ENCODE measurements at regions not wholly inside any gene's neighbourhood (a gene's known extent, or its start where the extent isn't known, plus 50 kb on each side); places are given as distances from the start of the nearest gene placed in this dataset.
A peak's percentile ranks its signal among the peaks of the same experiment; 100 is the strongest.
"Not testable (repeated sequence)": the region's sequence is repeated elsewhere in the genome, so short reads cannot be mapped to it uniquely, and the experiment has no call there.

DNA sequence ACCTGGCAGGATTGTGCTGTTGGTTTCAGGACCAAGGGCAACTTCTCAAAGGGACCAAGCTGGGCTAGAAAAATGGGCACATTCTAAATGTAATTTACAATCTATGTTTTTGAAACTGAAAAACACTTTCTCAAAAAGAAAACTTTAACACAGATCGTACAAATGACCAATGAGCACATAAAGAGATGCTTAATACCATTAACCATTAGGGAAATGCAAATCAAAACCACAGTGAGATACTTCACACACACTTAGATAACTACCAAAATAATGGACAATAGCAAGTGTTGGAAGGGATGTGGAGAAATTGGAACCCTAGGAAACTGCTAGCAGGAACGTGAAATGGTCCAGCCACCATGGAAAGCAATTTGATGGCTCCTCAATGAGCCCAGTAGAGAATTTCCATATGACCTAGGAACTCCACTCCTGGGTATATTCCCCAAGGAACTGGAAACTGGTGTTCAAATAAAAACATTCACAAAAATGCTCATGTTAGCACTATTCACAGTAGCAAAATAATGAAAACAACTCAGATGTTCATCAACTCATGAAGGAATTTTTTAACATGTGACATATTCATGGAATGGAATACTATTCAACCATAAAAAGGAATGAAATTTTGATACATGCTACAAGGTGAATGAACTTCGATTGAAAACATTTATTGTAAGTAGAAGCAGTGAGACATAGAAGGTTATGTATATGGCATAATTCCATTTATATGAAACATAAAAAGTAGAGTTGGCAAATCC, 288.3 kb upstream of the NR2F2 start:
- no peak for DNase-seq (ENCODE audit: low read depth, low spot score)

DNA sequence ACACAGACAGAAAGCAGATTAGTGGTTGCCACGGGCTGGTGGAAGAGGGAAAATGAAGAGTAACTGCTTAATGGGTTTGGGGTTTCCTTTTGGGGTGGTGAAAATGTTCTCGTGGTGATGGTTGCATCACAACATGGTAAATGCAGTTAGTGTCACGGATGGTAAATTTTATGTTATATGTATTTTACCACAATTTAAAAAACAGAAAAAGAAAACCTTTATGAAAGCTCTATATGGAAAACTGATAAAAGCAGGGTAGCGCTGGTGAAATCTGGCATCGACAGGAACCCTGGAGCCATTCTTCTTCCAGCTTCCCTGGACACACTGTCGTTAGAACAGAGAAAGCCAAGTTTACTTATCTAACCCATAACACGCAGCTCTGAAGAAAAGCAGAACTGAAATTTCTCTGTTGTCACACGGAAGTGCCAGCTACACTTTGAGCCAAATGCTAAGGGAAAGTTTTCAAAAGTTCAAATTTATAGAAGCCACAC, 287.7 kb upstream of the NR2F2 start:
- no peak for DNase-seq (ENCODE audit: low read depth, low spot score)

- no peak for DNase-seq (ENCODE audit: low read depth, low spot score)
Measured at GRCh38 chr15:96043591-96044171, 286.8 kb upstream of the NR2F2 start.

DNA sequence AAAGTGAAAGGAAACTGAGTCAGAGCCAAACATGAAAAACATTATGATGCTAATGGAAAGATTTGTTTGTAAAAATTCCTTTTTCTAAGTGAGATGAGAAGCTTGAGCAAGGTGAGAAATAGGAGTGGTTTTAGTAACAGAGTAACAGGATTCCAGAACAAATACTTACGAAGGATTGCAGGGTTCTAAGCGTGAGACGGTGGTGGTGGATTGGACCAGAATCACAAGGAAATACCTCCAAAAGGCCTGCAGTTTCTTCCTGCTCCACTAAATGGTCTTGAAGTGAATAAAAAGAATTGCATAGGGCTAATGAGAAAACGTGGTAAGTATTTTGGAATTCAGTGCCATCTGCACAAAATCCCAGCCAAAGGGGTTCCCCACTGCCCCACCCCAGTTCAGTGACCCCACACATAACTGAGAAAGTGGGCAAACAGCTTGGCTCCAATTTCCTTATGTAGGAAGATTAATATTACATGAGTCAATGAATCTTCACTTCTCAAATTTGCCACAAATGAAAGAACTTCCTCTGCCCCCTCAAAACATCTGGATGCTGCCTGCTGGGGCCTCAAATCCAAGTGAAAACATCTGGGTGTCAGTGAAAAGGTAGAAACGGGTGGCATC, 283.8 kb upstream of the NR2F2 start:
- no peak for DNase-seq (ENCODE audit: low read depth, low spot score)

- peak; percentile 85 for DNase-seq (ENCODE audit: low read depth, low spot score)
Measured at GRCh38 chr15:96047255-96047931, 283.1 kb upstream of the NR2F2 start.

GRCh38 chr15:96049323-96049722, 281.2 kb upstream of the NR2F2 start:
- no peak for DNase-seq (ENCODE audit: low read depth, low spot score)

DNA sequence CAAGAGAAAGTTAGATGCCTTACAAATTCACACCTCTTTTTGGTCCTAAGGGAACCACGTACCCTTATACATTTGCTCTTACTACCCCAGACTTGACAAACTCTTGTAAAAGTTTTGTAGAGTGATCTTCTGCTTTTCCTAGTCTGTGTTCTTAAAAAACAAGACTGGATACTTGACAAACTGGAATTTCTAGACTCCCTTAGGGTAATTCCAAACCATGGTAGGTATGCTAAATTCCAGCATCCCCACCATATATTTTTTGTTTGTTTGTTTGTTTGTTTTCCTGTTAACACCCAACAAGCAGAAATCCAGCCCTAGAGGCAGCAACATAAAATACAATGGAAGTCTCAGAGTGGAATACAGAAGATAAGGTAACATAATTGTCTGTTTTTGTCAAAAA, 280.7 kb upstream of the NR2F2 start:
- no peak for DNase-seq (ENCODE audit: low read depth, low spot score)

DNA sequence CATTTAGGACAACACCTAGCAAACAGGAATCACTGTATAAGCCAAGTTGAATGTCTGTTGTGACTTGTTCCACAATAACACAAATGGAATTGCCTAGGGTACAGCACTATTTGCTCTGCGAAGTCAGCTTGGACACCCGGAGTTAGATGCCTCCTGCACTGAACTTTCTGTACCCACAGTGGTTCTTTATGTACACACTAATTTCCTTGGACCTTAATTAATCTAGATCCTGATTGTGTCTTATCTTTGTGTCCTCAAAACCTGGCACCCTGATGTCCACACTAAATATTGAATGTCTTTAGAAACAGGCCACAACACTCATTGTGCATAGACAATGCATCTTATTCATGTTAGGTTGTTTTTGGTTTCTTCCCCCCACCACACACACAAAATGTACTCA, 278.9 kb upstream of the NR2F2 start:
- no peak for DNase-seq (ENCODE audit: low read depth, low spot score)

GRCh38 chr15:96052154-96052553, 278.3 kb upstream of the NR2F2 start:
- no peak for DNase-seq (ENCODE audit: low read depth, low spot score)

DNA sequence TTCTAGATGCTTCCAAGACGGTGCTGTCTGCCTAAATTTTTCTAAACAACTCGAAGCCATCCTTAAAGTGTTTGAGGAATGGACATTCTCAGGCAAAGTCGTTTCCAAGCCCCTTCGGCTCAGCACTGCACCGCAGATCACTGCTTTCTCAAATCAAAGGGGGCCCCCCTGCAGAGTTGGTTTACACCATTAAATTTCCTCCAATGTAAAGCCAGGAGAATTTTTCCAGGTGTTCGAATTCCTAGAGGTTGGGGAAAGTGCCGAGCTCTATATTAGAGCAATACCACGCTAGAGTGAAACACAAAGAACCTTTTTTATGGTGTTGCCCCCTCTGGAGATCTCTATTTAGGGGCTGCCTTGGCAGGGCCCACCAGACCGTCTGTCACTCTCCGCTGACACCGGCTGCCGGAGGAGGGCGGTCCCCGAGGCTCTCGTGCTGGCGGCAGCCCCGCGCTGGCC, 277.9 kb upstream of the NR2F2 start:
- DNase-seq (ENCODE audit: low read depth, low spot score) = no peak

DNA sequence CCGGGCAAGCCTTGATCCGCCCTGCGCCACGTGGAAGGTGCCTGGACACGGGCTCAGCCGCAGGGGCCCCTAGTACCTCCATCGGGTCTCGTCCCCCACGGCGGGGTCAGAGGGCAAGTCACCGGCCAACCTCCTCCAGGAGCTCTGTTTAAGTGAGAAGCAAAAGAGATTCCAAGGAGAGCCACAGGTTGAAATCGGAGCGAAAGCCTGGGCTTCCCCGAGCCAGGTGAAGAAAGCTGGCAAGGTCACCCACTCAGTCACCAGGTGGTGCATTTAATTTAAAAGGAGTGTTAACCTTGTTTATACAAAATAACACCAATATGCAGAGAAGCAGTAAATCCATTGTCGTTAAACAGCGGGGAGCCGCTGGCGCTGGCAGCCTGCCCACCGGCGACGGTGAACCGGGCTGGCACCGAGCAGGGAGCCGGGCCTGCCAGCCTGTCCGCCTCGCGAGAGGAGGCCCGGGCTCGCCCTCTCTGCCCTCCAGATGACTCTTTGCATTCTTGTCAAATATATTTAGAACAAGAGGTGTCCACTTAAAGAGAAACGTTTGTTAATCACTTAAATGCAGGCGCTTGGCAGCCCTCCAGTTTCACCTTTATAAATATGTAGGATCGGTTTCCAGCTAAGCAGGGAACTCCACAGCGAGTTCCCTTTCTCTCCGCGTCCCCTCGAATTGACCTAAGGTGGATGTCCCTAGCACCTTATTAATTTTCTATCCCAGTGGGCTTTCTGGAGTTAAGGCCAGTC, 277.3 kb upstream of the NR2F2 start:
- DNase-seq (ENCODE audit: low read depth, low spot score) = no peak

DNA sequence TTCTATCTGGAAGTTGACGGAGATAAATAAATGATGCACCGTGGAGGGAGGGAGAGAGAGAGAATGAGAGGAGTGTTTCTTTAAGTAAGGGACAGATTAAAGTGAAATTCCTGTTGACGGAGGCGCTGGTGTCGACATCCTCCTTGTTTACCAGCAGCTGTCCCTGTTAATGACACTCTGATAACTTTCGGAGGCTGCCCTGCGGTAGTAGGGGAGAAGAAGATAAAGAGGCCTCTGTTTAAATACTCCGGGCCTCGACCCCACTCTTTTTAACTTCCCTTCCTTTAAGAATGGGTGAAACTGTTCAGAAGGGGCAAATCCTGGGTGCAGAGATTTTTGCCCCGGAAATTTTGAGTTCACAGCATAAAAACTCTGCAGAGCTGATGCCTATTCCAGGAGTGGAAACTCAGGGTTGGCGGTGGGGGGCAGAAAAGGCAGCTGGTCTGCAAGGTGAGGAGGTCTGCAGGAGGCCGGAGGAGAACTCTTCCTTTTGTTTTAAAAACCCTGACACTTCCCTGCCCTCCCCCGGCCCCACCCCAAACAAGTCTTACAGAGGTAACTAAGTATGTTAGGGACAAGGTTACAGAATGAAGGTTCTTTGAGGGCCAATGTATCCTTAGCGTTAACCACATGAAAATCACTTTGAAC, 276.6 kb upstream of the NR2F2 start:
- no peak for DNase-seq (ENCODE audit: low read depth, low spot score)

GRCh38 chr15:96054621-96055020, 275.9 kb upstream of the NR2F2 start:
- DNase-seq (ENCODE audit: low read depth, low spot score) = no peak

DNA sequence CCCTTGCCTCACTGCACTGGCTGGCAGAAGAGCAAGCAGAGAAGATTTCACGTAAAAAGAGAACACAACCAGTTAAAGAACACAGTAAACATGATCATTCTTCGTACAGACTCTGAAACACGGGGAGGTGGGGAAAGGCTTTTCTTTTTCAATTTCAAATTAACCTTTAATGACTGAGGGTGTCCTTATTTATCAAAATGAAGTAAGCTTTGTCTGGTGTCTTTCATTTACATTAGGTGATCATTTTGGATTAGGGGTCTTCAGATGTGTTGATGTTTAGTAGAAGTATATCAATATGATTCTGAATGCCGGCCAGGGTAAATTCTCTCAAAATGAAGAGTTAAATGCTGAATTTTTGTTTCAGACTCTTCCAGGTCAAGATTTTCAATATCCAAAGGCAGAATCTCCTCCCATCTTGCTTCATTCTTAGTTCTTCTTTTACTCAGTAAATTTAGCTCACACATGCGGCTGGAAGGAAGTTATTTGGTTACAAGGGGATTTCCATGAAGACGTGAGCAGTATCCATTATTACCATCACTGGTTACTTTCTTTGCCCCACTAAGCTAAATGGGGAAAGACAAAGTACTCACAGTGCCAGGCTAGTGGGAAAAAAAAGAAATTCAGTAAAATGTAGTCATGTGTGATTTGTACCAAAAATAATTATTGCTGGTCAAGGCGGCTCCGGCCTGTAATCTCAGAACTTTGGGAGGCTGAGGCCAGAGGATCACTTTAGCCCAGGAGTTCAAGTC, 272.2 kb upstream of the NR2F2 start:
- DNase-seq (ENCODE audit: low read depth, low spot score) = no peak

- not testable (repeated sequence) for DNase-seq (ENCODE audit: low read depth, low spot score)
Measured at GRCh38 chr15:96058852-96059103, 271.7 kb upstream of the NR2F2 start.

GRCh38 chr15:96060591-96060990, 269.9 kb upstream of the NR2F2 start:
- DNase-seq (ENCODE audit: low read depth, low spot score) = not testable (repeated sequence)

DNA sequence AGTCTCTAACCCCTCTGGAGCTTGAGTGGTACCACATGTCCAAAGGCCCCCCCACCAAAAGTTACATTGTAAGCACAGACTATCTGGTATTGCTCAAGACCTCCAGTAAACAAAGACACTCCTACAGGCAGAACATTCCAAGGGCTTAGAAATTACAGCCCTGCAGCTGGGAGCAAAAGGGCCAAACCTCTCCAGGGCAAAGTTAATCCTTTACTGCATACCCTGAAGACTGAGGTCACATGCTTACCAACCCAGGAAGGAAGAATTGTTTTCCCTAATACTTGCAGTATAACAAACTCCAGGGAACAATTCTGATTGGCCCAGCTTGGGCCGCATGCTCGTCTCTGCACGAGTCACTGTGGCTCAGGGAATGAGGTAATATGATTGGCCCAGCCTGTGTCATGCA, 266.1 kb upstream of the NR2F2 start:
- DNase-seq (ENCODE audit: low read depth, low spot score) = no peak

DNA sequence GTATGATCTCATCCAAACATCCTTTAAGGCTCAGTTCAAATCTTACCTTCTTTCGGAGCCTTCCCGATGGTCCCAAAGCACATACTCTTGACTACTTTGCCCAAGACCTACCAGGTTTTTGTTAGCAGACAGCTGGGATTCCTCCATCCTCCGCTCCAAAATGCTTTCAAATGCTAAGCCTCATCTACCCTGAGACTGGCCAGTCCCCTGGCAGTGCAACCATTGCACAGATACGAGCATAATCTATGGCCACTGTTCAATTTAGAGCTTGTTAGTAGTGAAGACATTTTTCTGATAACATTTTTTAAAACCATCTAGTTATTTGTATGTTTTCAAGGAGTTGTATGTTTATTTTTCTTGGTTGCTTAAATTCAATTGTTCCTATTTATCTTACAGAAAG, 264.4 kb upstream of the NR2F2 start:
- DNase-seq (ENCODE audit: low read depth, low spot score) = no peak

- no peak for DNase-seq (ENCODE audit: low read depth, low spot score)
Measured at GRCh38 chr15:96066852-96067495, 263.5 kb upstream of the NR2F2 start.

DNA sequence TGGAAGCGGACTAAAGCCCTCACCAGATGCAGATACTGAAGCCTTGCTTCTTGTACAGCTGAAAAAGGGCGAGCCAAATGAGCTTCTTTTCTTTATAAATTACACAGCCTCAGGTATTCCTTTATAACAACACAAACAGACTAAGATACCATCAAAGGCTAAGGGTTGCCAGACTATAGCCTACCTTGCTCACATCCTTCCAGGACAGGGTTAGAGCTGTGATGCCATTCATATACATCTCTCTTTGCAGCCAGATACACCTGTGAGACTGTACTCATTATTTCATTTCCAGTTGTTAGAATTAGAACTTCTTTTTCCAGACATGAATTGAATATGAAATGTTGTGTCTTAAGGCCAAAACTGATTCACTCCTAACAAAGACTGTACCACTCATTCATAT, 262.8 kb upstream of the NR2F2 start:
- DNase-seq (ENCODE audit: low read depth, low spot score) = no peak

All from smooth muscle cell of the brain vasculature (primary cell).